GM18909 (cell line): ENCODE measurements at regions not wholly inside any gene's neighbourhood (a gene's known extent, or its start where the extent isn't known, plus 50 kb on each side); places are given as distances from the start of the nearest gene placed in this dataset.

Experiments
- ATAC-seq: cut with Tn5 transposase; IDR thresholded peaks from one replicate; pipeline ENCODE4 v1.9.1; 2021; ENCODE audit warnings: mild to moderate bottlenecking; ENCODE audit not compliant: unreplicated experiment, poor library complexity

GRCh38 chr7:156459582-156459981, 181.0 kb upstream of the RNF32 start:
- ATAC-seq = no peak

- no peak for ATAC-seq
Measured at GRCh38 chr7:156459067-156459466, 181.5 kb upstream of the RNF32 start.

GRCh38 chr7:156458011-156458410, 182.6 kb upstream of the RNF32 start:
- ATAC-seq = no peak

- no peak for ATAC-seq
Measured at GRCh38 chr7:156456503-156457115, 184.0 kb upstream of the RNF32 start.

GRCh38 chr7:156456032-156456431, 184.5 kb upstream of the RNF32 start:
- ATAC-seq = no peak

- no peak for ATAC-seq
Measured at GRCh38 chr7:156450473-156450872, 190.1 kb upstream of the RNF32 start.

- ATAC-seq = no peak
Measured at GRCh38 chr7:156448918-156449317, 191.7 kb upstream of the RNF32 start.

GRCh38 chr7:156446990-156447389, 193.6 kb upstream of the RNF32 start:
- ATAC-seq = no peak

GRCh38 chr7:156445997-156446761, 194.4 kb upstream of the RNF32 start:
- no peak for ATAC-seq

GRCh38 chr7:156442516-156442915, 198.1 kb upstream of the RNF32 start:
- ATAC-seq = no peak

- no peak for ATAC-seq
Measured at GRCh38 chr7:156440456-156440855, 200.1 kb upstream of the RNF32 start.

- ATAC-seq = no peak
Measured at GRCh38 chr7:156438011-156438410, 202.6 kb upstream of the RNF32 start.

GRCh38 chr7:156437021-156437614, 203.5 kb upstream of the RNF32 start:
- ATAC-seq = no peak

- ATAC-seq = no peak
Measured at GRCh38 chr7:156435486-156436231, 204.9 kb upstream of the RNF32 start.

GRCh38 chr7:156434706-156435105, 205.9 kb upstream of the RNF32 start:
- ATAC-seq = no peak

- no peak for ATAC-seq
Measured at GRCh38 chr7:156432018-156432417, 208.6 kb upstream of the RNF32 start.

- no peak for ATAC-seq
Measured at GRCh38 chr7:156430109-156430508, 210.5 kb upstream of the RNF32 start.

GRCh38 chr7:156429514-156429913, 211.1 kb upstream of the RNF32 start:
- ATAC-seq = no peak

- ATAC-seq = no peak
Measured at GRCh38 chr7:156423876-156424275, 216.7 kb upstream of the RNF32 start.

GRCh38 chr7:156420496-156420895, 220.1 kb upstream of the RNF32 start:
- ATAC-seq = no peak

- no peak for ATAC-seq
Measured at GRCh38 chr7:156419782-156420181, 220.8 kb upstream of the RNF32 start.
